GM19035 (cell line): ENCODE measurements at regions not wholly inside any gene's neighbourhood (a gene's known extent, or its start where the extent isn't known, plus 50 kb on each side); places are given as distances from the start of the nearest gene placed in this dataset.
"Not testable (repeated sequence)": the region's sequence is repeated elsewhere in the genome, so short reads cannot be mapped to it uniquely, and the experiment has no call there.

Experiments used
- ATAC-seq: cut with Tn5 transposase; IDR thresholded peaks from one replicate; pipeline ENCODE4 v1.9.1; 2021; ENCODE audit not compliant: unreplicated experiment

DNA sequence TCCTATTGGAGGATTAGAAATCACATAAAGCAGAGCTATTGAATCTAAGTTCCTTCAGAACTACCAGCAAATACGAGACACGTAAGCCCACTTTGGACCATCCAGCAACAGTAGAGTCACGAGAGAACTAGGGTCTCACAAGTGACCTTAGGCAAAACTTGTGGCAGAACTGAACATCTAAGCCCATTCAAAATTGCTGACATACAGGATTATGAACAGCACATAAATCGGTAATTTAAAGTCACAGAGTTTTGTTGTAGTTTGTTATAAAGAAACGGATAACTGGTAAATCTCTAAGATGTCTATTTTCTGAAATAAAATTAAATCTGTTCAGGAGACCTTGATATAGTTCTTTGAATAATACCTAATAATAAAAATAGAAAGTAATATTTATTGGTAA, 1366.0 kb downstream of the NCAM2 start:
- no peak for ATAC-seq

DNA sequence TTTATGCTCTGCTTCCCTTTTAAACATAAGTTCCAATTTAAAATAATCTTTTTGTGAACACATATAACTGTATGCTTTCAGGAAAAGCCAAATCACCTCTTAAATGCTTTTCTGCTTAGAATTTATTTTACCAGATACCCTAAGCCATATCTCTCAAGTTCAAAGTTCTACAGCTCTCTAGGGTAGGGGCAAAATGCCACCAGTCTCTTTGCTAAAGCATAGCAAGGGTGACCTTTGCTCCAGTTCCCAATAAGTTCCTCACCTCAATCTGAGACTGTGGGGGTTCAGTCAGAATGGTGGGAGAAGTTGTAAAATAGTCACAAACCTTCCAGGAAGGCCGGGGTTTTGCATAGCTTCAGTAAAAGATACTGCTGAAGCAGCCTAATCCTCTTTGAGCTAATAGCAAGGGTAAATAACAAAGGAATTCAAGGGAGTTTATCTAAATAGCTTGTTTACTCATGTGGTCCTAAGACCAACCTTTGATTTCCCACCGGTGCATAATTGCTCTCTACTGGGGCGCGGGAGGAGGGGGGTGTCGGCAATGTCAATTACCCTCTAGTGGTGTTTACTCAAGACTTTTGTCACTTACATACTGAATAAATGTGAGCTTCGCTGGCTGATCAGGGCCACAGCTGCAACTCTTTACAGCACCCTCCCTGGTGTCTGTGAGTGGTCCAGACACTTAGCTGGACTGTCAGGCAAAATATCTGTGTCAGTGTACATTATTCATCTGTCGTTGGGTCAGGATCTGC, 1376.2 kb downstream of the NCAM2 start:
- no peak for ATAC-seq

- ATAC-seq: not testable (repeated sequence)
Observed at GRCh38 chr21:22377795-22378194, 1379.6 kb downstream of the NCAM2 start.

DNA sequence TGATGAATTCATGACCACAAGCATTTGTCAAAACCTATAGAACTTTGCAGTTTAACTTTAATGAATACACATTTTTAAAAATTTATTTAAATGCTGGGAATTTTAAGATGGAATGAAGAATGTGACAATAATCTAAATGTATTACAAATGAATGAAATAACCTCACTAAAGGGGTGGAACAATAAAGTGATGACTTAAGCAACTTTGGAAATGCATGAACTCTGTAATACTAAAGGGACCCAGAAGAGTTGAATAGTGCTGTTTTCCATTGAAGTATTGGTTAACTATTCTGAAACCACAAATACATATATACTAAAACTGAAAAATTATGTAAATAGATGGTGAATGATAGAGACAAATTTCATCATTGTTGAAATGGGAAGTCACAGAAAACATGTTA, 1395.1 kb downstream of the NCAM2 start:
- no peak for ATAC-seq

DNA sequence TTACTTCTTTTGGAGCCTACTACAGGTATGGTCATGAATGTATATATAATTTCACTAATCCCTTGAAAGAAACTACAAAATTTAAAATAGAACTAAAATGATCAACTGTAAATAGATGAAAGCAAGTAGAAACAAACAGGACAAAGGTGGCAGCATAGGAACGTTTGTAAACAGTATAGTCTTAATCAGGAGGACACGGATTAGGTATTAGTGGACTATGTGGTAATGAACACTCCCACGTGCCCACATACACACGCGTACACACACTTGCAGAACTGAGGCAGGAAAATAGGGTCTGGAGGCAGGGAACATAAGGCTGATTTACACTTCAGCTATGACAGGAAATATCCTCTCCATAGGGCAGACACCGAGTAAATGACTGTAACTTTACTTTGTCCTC, 1397.8 kb downstream of the NCAM2 start:
- ATAC-seq: no peak

DNA sequence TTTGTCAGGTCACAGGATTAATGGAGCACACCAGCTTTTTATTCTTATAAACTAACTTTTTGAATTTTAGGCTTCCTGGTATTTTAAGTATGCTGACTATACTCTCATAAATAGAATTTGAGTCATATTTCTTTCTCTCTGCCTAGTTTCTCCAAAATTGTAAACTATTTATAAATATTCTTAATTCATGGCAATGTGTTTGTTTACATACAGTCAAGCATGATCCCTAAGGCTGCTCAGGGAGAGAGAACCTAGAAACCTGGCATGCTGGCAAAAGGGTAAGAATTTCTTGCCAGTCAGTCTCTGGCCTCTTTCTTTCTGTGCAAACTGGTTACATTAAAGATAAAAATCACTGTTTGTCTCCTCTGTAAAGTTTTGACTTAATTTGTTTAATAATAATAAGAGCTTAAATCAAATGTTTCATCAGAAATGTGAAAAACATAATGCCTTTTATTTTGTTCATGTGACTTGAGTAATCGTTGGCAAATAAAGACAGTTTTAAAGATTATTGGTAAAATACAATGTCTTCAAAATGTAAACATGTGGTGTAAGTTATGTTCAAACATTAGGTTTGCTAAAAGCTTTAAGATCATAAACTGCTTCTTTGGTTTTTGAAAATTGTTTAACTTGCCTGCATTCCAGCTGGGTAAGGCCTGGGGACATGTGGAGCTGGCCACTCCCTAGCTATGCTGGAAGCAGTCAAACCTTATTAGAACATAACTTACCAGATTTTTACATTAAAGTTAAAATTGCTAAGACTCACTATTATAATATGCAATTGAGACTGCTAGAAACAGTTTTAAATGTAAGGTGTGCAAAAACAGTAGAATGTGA, 1401.7 kb downstream of the NCAM2 start:
- ATAC-seq: no peak

DNA sequence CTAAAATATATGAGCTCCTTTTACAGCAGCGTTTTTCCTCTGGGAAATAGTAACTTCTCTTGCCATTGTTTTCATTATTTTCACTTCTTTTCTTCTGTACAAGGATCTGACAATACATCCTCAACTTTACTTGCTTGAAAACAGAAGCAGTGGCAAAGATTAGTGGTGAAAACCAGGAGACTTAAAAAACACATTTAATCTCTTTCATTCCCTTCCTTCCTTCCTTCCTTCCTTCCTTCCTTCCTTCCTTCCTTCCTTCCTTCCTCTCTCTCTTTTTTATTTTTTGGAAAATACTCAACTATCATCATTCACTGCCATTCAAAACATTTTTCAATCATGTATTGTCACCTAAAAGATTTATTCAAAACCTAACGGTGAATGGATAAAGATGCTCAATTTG, 1411.4 kb downstream of the NCAM2 start:
- ATAC-seq: no peak

DNA sequence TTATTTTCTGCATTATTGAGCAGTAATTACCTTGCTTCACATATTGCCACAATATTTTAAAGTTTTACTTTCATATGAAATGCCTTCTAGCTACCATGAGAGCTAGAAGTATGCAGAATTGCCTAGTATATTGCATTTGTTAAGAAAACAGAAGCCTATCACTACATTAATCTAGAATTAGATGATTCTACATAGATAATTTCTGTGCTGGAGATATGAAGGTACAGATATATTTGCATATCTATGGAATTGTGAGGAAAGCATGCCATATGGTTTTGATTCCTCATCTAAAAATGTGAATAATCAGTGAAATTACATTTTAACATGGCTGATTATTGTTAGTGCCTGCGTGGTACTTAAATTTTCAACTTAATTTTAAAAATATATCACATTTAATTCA, 1418.3 kb downstream of the NCAM2 start:
- ATAC-seq: no peak

DNA sequence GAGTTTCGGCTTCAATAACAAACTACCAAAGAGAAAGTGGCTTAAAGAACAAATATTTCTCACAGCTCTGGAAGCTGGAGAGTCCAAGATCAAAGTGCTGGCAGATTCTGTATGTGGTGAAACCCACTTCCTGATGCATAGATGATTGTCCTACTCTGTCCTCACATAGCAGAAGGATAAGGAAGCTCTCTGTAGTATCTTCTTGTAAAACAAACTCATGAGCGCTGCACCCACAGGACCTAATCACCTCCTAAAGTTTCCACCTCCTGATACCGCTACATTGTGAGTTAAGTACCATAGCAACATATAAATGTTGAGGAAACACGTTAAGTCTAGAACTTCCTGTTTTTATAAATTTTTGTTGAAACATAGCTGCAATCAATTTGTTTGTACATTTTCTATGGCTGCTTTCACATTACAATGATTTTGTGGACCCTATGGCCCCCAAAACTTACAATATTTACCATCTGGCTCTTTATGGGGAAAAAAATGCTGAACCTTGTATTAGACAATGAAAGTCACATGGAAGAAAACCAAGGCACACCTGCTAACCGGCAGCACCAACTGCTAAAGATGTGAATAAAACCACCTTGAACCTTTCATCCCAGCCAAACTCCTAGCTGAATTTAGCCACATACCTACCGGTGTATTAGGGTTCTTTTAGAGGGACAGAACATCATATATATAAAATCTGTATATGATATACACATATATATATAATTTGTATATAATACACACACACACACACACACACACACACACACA, 1423.4 kb downstream of the NCAM2 start:
- no peak for ATAC-seq

DNA sequence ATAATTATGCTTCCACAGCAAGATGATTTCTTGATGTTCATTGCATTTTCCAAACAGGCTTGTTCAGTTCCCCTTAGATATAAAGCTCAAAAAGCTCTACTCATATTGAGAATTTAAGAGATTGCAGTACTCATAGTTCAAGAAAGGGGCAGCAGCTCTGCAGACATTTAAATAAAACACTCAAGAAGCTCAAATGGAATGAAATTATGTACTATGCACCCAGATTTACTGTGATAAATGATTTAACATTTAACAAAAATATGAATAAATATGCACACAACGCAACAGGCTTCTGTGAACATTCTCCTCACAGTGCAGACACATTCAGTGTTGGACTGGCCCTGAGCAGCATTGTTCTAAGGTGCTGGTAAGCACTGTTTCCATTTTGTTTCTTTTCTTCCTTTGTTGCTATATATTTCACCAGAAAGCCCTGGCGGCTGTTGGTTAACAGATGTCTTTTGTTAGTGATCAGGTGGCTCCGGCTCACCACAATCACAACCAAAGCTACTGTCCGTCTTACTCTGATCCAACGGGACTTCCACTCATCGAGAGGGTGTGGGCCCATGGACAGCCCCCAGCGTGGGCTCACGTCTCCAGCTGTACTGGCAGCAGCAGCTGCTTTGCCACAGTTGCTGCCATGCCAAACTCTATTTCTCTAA, 1440.3 kb downstream of the NCAM2 start:
- ATAC-seq: no peak

DNA sequence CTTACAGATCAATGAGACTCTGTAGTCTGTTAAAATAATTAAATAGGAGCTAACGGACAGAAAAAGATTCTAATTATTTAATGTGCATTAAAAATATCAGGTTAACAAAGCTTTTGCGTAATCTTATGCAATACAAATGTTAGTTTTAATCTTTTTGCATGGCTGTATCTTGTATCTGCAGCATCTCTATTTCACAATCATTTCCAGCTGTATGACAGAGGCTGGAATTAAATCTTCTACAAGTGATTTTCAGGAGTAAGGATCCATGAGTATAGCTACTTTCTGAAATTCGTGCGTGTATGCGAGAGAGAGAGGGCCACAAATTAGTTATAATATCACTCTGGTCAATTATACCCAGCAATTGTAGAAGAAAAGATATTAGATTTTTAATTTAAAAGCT, 1446.8 kb downstream of the NCAM2 start:
- no peak for ATAC-seq

DNA sequence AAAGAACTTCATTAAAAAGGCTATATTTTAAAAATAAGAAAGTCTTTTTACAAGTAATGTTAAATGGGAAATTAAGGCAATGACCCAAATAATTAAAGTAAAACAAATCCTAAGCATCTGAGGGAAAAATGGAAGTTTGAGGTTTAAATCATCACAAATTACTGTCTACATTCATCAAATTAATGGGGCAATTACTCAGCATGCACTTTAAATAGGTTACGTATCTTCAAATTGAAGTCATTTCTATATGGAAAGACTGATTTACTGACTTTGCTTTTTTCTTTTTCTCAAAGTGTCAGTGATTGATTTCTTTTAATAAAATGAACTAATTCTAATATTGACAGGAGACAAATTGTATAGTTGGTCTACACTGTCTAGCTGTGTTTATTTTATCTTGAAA, 1452.3 kb downstream of the NCAM2 start:
- ATAC-seq: no peak

DNA sequence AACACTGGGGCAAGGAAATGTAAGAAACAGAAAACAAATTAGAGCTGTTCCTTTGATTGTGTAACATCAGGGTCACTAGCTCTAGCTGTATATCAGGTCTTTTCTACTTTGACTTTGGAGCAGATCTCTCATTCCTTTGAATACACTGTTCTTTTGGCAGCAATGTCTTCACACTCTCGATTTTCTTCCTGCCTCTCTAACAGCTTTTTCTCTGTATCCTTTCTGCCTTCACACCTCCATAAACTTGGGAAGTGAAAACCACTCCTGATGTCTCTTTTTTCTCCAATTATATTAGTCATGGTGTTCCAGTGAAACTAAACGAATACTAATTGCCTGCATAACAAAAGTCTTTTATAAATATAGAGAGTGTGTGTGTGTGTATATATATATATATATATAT, 1458.0 kb downstream of the NCAM2 start:
- no peak for ATAC-seq

GRCh38 chr21:22468893-22469292, 1470.7 kb downstream of the NCAM2 start:
- ATAC-seq: no peak

DNA sequence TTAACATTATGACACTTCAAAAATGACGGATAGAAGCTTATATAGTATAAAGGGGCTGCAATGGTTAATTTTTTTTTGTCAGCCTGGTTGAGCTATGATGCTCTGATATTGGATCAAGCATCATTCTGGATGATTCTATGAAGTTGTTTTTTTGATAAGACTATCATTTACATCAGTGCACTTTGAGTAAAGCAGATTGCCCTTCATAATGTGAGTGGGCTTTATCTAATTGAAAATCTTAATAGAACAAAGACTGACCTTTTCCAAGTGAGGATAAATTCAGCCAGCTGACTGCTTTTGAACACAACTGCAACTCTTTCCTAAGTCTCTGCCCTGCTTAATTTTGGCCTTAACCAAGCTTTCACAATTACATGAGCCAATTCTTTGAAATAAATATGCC, 1476.2 kb downstream of the NCAM2 start:
- ATAC-seq: no peak

GRCh38 chr21:22476214-22476613, 1478.0 kb downstream of the NCAM2 start:
- ATAC-seq: no peak

DNA sequence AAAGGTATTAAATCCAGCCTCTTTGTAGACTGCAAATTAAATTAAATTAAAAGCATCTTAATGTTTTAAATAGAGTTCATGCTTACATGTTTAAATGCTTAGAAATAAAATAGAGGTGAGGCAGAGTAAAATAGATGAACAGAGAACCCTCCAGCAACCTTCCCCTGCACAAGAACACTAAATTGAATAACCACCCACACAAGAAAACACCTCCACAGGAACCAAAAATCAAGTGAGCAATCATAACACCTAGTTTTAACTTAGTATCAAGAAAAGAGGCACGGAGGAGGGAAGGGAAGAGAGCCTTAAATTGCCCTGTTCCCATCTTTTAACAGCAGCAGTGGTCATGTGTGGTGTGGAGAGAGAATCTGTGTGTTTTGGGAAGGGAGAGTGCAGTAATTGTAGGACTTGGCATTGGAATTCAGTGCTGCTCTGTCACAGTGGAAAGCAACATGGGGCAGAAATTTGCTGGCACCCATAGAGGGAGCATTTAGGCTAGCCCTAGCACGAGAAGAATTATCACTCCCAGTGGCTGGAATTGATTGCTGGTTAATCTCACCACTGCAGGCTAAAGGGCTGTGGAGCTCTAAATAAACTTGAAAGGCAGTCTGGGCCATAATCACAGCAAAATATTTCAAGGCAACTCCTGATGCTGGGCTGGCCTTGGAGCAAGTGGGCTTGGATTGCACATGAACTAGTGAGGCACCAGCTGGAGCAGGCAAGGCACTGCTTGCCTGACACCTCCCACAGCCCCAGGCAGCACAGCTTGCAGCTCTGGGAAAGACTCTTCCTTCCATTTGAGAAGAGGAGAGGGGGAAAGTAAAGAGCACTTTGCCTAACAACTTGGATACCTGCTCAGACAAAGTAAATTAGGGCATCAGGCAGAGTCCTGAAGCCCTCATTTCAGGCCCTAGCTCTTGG, 1478.8 kb downstream of the NCAM2 start:
- ATAC-seq: no peak

GRCh38 chr21:22490049-22490448, 1491.8 kb downstream of the NCAM2 start:
- ATAC-seq: no peak

DNA sequence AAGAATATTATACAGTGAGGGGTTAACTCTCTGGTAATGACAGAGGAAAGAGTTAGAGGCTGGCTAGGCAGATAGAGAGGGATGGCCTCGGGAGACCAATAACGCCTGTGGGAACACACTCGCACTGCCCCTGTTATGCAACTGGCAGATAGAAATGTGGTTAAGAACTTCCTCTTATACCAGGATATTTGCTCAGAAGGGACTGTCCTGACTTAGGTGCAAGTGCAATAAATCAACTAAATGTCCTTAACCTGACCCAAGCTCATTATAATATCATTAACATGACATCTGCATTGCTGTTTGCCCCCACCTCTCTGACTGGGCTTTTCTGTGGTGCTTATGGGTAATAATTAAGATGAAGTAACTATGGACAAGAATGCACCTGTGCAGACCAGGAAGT, 1518.0 kb downstream of the NCAM2 start:
- ATAC-seq: no peak

DNA sequence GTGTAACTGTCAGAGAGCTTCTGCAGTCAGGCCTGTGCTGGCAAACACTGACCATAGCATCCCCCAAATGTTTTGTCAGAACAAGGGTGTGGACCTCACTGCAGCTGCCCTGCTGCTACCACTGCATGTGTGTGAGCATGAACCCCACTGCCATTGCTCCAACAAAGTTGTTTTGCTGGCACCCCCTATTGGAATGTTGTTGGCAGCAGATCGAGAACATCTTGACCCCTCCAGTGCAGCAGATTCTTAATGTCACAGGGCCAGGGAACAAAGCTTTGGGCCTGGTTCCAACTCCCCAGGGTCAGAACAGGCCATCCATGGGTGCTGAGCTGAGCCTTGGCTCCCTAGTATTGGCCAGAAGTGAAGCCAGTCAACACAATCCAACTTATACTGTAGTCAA, 1537.4 kb downstream of the NCAM2 start:
- ATAC-seq: no peak
